Type B pancreatic cell (in vitro differentiated cells): ENCODE measurements at regions not wholly inside any gene's neighbourhood (a gene's known extent, or its start where the extent isn't known, plus 50 kb on each side); places are given as distances from the start of the nearest gene placed in this dataset.

Source experiments
- DNase-seq: peaks from one replicate; pipeline ENCODE4 v3.0.0; 2021; ENCODE audit warnings: mixed read lengths; ENCODE audit not compliant: unreplicated experiment; ENCODE audit errors: extremely low spot score
- H3K27ac Mint-ChIP-seq: 2 replicates; pipeline ENCODE4 v1.8.0; 2021; ENCODE audit warnings: mild to moderate bottlenecking, mixed read lengths
- H3K27me3 Mint-ChIP-seq: 2 replicates; pipeline ENCODE4 v1.8.0; 2021; ENCODE audit warnings: mixed read lengths
- H3K36me3 Mint-ChIP-seq: 2 replicates; pipeline ENCODE4 v1.8.0; 2021; ENCODE audit warnings: mixed read lengths
- H3K4me1 Mint-ChIP-seq: one replicate; pipeline ENCODE4 v1.8.0; 2021; ENCODE audit warnings: mixed read lengths; ENCODE audit not compliant: unreplicated experiment
- H3K4me3 Mint-ChIP-seq: 2 replicates; pipeline ENCODE4 v1.8.0; 2021; ENCODE audit warnings: mild to moderate bottlenecking, mixed read lengths
- H3K9me3 Mint-ChIP-seq: 2 replicates; pipeline ENCODE4 v1.8.0; 2021; ENCODE audit warnings: mixed read lengths
- CTCF ChIP-seq: fragments of 200-600 bp; sonication (generic); conservative IDR thresholded peaks from 2 replicates; pipeline ENCODE4 v1.5.0; 2021; ENCODE audit warnings: antibody characterized with exemption, mild to moderate bottlenecking

GRCh38 chr20:4556781-4557180 is 129.5 kb upstream of the PRNP start:
- no peak for DNase-seq
- Mint-ChIP-seq H3K4me3 (no peak overlapping the region), H3K27me3 (peaks cover 18% of the 10 kb centered on the region), H3K27ac (no peak overlapping the region), H3K9me3 (no peaks in the 10 kb centered on the region), H3K36me3 (no peaks in the 10 kb centered on the region), H3K4me1 (no peaks in the 10 kb centered on the region)
- no peak for TF ChIP-seq CTCF

- no peak overlapping the region for H3K27ac Mint-ChIP-seq
- H3K36me3 Mint-ChIP-seq, result no peaks in the 10 kb centered on the region
- peaks cover 16% of the 10 kb centered on the region for H3K27me3 Mint-ChIP-seq
- DNase-seq, result no peak
- H3K4me3 Mint-ChIP-seq, result no peak overlapping the region
- TF ChIP-seq CTCF, result no peak
- no peaks in the 10 kb centered on the region for H3K4me1 Mint-ChIP-seq
- H3K9me3 Mint-ChIP-seq, result no peaks in the 10 kb centered on the region
Measured at GRCh38 chr20:4555188-4555890, 130.9 kb upstream of the PRNP start.

GRCh38 chr20:4554346-4554745 is 131.9 kb upstream of the PRNP start:
- DNase-seq, result no peak
- Mint-ChIP-seq H3K36me3 (no peaks in the 10 kb centered on the region), H3K9me3 (no peaks in the 10 kb centered on the region), H3K27ac (no peak overlapping the region), H3K4me3 (no peak overlapping the region), H3K4me1 (peaks cover 5% of the 10 kb centered on the region), H3K27me3 (peaks cover 14% of the 10 kb centered on the region)
- TF ChIP-seq CTCF, result no peak

GRCh38 chr20:4552075-4552640 is 134.1 kb upstream of the PRNP start:
- peaks cover 7% of the 10 kb centered on the region for H3K4me1 Mint-ChIP-seq
- H3K36me3 Mint-ChIP-seq, result no peaks in the 10 kb centered on the region
- TF ChIP-seq CTCF, result no peak
- no peak overlapping the region for H3K4me3 Mint-ChIP-seq
- DNase-seq, result no peak
- no peaks in the 10 kb centered on the region for H3K9me3 Mint-ChIP-seq
- no peak overlapping the region for H3K27ac Mint-ChIP-seq
- peaks cover 14% of the 10 kb centered on the region for H3K27me3 Mint-ChIP-seq

GRCh38 chr20:4550740-4551139 is 135.5 kb upstream of the PRNP start:
- DNase-seq, result no peak
- no peaks in the 10 kb centered on the region for H3K36me3 Mint-ChIP-seq
- TF ChIP-seq CTCF, result no peak

More at GRCh38 chr20:4550740-4551139, 135.5 kb upstream of the PRNP start:
- H3K27me3 Mint-ChIP-seq, result peaks cover 14% of the 10 kb centered on the region
- H3K4me3 Mint-ChIP-seq, result no peak overlapping the region
- H3K4me1 Mint-ChIP-seq, result peaks cover 7% of the 10 kb centered on the region
- no peaks in the 10 kb centered on the region for H3K9me3 Mint-ChIP-seq
- no peak overlapping the region for H3K27ac Mint-ChIP-seq
